H1 (cell line): ENCODE measurements at regions not wholly inside any gene's neighbourhood (a gene's known extent, or its start where the extent isn't known, plus 50 kb on each side); places are given as distances from the start of the nearest gene placed in this dataset.

Source experiments
- CTCF ChIA-PET: fragments of 300-600 bp; sonication (Branson Sonifier 250); formaldehyde crosslinking; loops from one replicate; lab custom pipeline; 2021; ENCODE audit not compliant: partially characterized antibody; lab: Charles Lee
- POLR2A ChIA-PET: fragments of 300-600 bp; sonication (Branson Sonifier 250); formaldehyde crosslinking; loops from one replicate; lab custom pipeline; 2021; ENCODE audit warnings: inconsistent platforms; ENCODE audit not compliant: partially characterized antibody; lab: Charles Lee
- DNase-seq, 2 experiments: peaks; one replicate each; pipeline versions ENCODE4 v3.0.0 to v3.0.0-alpha.2; 2010 to 2022; ENCODE audit warnings: low spot score in 2 of 2, low read depth in 1 of 2, mixed read lengths in 1 of 2
- FAIRE-seq: peaks from 2 replicates; lab custom pipeline; 2011; peaks lifted over from hg19 to GRCh38; lab: Jason Lieb, UNC
- H2AFZ ChIP-seq: 2 replicates; pipeline ENCODE4 v1.8.1; 2012; ENCODE audit warnings: low read length, inconsistent platforms
- H2AK5ac ChIP-seq: 2 replicates; pipeline ENCODE4 v1.6.1; 2013; ENCODE audit warnings: low read depth, low read length
- H2BK120ac ChIP-seq: replicated peaks from 2 replicates; pipeline ENCODE3; 2013; ENCODE audit warnings: low read depth, low read length, inconsistent platforms
- H2BK12ac ChIP-seq: 2 replicates; pipeline ENCODE4 v1.6.1; 2013; ENCODE audit warnings: low read depth, low read length
- H2BK15ac ChIP-seq: 2 replicates; pipeline ENCODE4 v1.6.1; 2013; ENCODE audit warnings: low read length
- H2BK20ac ChIP-seq: 2 replicates; pipeline ENCODE4 v1.6.1; 2013; ENCODE audit warnings: low read length
- H2BK5ac ChIP-seq: 2 replicates; pipeline ENCODE4 v1.6.1; 2013; ENCODE audit warnings: low read depth, low read length
- H3K14ac ChIP-seq: 2 replicates; pipeline ENCODE4 v1.6.1; 2013; ENCODE audit warnings: inconsistent platforms; ENCODE audit not compliant: insufficient read length
- H3K18ac ChIP-seq: 2 replicates; pipeline ENCODE4 v1.6.1; 2013; ENCODE audit warnings: low read length; ENCODE audit errors: extremely low read depth
- H3K23ac ChIP-seq: 2 replicates; pipeline ENCODE4 v1.6.1; 2013; ENCODE audit warnings: inconsistent platforms; ENCODE audit not compliant: insufficient read length
- H3K23me2 ChIP-seq: 2 replicates; pipeline ENCODE4 v1.6.1; 2013; ENCODE audit warnings: low read depth, low read length
- H3K27ac ChIP-seq: 2 replicates; pipeline ENCODE4 v1.6.1; 2011; ENCODE audit warnings: low read depth, low read length, inconsistent platforms
- H3K27me3 ChIP-seq, 4 experiments: replicated peaks in 1 of 4; 1 replicate in 1 of 4; 2 replicates in 3 of 4; pipeline versions ENCODE4 v1.6.1 to v1.8.1; 2011 to 2013; ENCODE audit warnings: low read length in 3 of 4, mild to moderate bottlenecking in 3 of 4, inconsistent platforms in 2 of 4, mixed read lengths in 2 of 4, moderate library complexity in 1 of 4; ENCODE audit not compliant: control insufficient read depth in 3 of 4, insufficient read depth in 3 of 4; ENCODE audit errors: extremely low read depth in 1 of 4
- H3K36me3 ChIP-seq, 4 experiments: 2 replicates each; pipeline versions ENCODE4 v1.6.1 to v1.8.1; 2011 to 2013; ENCODE audit warnings: mild to moderate bottlenecking in 4 of 4, low read length in 3 of 4, moderate library complexity in 2 of 4, control low read depth in 1 of 4, inconsistent platforms in 1 of 4; ENCODE audit not compliant: insufficient read depth in 4 of 4, control insufficient read depth in 2 of 4
- H3K4ac ChIP-seq: replicated peaks from 2 replicates; pipeline ENCODE3; 2013; ENCODE audit warnings: low read length, low read depth, mixed read lengths, inconsistent platforms; ENCODE audit not compliant: insufficient read length
- H3K4me1 ChIP-seq, 4 experiments: replicated peaks in 1 of 4; 1 replicate in 1 of 4; 2 replicates in 3 of 4; pipeline versions ENCODE4 v1.6.1 to v1.8.1; 2011 to 2013; ENCODE audit warnings: low read length in 3 of 4, inconsistent platforms in 2 of 4, mixed read lengths in 1 of 4; ENCODE audit not compliant: insufficient read depth in 4 of 4, control insufficient read depth in 3 of 4
- H3K4me2 ChIP-seq, 2 experiments: 2 replicates each; pipeline versions ENCODE4 v1.6.1 to v1.8.1; 2011 to 2013; ENCODE audit warnings: low read depth in 2 of 2, low read length in 2 of 2, control low read depth in 1 of 2, inconsistent platforms in 1 of 2, mild to moderate bottlenecking in 1 of 2; ENCODE audit not compliant: insufficient read depth in 1 of 2
- H3K4me3 ChIP-seq, 4 experiments: fragments of 200-600, 300-600 bp in 1 of 4; sonication (generic), shearing (Covaris generic), sonication (Bioruptor Twin) in 1 of 4; 2 replicates each; pipeline versions ENCODE4 v1.5.1 to v1.8.1; 2011 to 2016; ENCODE audit warnings: low read length in 4 of 4, low read depth in 3 of 4, control low read depth in 2 of 4, inconsistent platforms in 2 of 4, mild to moderate bottlenecking in 2 of 4, mixed read lengths in 1 of 4, moderate library complexity in 1 of 4; ENCODE audit not compliant: insufficient read depth in 2 of 4; ENCODE audit errors: extremely low read depth in 1 of 4
- H3K56ac ChIP-seq: replicated peaks from 2 replicates; pipeline ENCODE3; 2013; ENCODE audit warnings: low read depth, mild to moderate bottlenecking, mixed read lengths, low read length, inconsistent platforms; ENCODE audit not compliant: insufficient read length
- H3K79me1 ChIP-seq: 2 replicates; pipeline ENCODE4 v1.6.1; 2013; ENCODE audit warnings: low read depth, low read length, control low read depth
- H3K79me2 ChIP-seq, 2 experiments: 2 replicates each; pipeline versions ENCODE4 v1.6.1 to v1.8.1; 2012 to 2013; ENCODE audit warnings: low read length in 2 of 2, mild to moderate bottlenecking in 2 of 2, inconsistent platforms in 1 of 2; ENCODE audit not compliant: insufficient read depth in 2 of 2, control insufficient read depth in 1 of 2
- H3K9ac ChIP-seq, 4 experiments: replicated peaks in 1 of 4; 1 replicate in 1 of 4; 2 replicates in 3 of 4; pipeline versions ENCODE4 v1.6.1 to v1.8.1; 2011 to 2013; ENCODE audit warnings: low read depth in 3 of 4, low read length in 3 of 4, control low read depth in 2 of 4, mild to moderate bottlenecking in 2 of 4, moderate library complexity in 2 of 4, inconsistent platforms in 1 of 4; ENCODE audit errors: extremely low read depth in 1 of 4
- H3K9me3 ChIP-seq, 2 experiments: 2 replicates each; pipeline versions ENCODE4 v1.6.1 to v1.8.1; 2012 to 2013; ENCODE audit warnings: mild to moderate bottlenecking in 2 of 2, moderate library complexity in 2 of 2, control low read depth in 1 of 2, inconsistent platforms in 1 of 2, low read depth in 1 of 2, low read length in 1 of 2, mixed read lengths in 1 of 2; ENCODE audit not compliant: insufficient read depth in 2 of 2
- H4K20me1 ChIP-seq, 2 experiments: replicated peaks in 1 of 2; 2 replicates each; pipeline versions ENCODE3 to v1.8.1; 2011 to 2013; ENCODE audit warnings: inconsistent platforms in 2 of 2, low read length in 2 of 2, mild to moderate bottlenecking in 1 of 2; ENCODE audit not compliant: insufficient read depth in 2 of 2, control insufficient read depth in 1 of 2
- H4K5ac ChIP-seq: 2 replicates; pipeline ENCODE4 v1.6.1; 2013; ENCODE audit warnings: low read length, low read depth, mixed read lengths, inconsistent platforms; ENCODE audit not compliant: insufficient read length
- H4K8ac ChIP-seq: 2 replicates; pipeline ENCODE4 v1.8.0; 2013; ENCODE audit warnings: mild to moderate bottlenecking, moderate library complexity, low read length, inconsistent platforms; ENCODE audit not compliant: insufficient read depth; ENCODE audit errors: extremely low read depth
- H4K91ac ChIP-seq: replicated peaks from 2 replicates; pipeline ENCODE3; 2013; ENCODE audit warnings: low read length, mixed read lengths, inconsistent platforms; ENCODE audit not compliant: insufficient read length
- BCL11A ChIP-seq, 2 experiments: IDR thresholded peaks; one replicate each; pipeline ENCODE4 v1.6.1; 2011; ENCODE audit warnings: low read depth in 2 of 2, low read length in 2 of 2, mild to moderate bottlenecking in 2 of 2
- RNF2 ChIP-seq: fragments of 200-900, 300-1000 bp; sonication (generic); IDR thresholded peaks from 2 replicates; pipeline ENCODE4 v1.7.1; 2016; ENCODE audit warnings: borderline replicate concordance, low read depth, mild to moderate bottlenecking, antibody characterized with exemption, low read length; ENCODE audit not compliant: poor library complexity, severe bottlenecking; ENCODE audit errors: missing control alignments
- WGBS, 2 experiments: shearing (Covaris generic) in 1 of 2; methylation state at CpG; one replicate each; pipeline versions ENCODE4 v1.1.6 to v1.1.7; 2013 to 2015; ENCODE audit warnings: low lambda C conversion rate in 2 of 2, mixed read lengths in 2 of 2, inconsistent platforms in 1 of 2, low coverage in 1 of 2, missing lambda C conversion rate in 1 of 2; ENCODE audit not compliant: insufficient replicate concordance in 2 of 2, insufficient coverage in 1 of 2, insufficient read length in 1 of 2; ENCODE audit errors: extremely low coverage in 1 of 2, missing lambda C conversion rate in 1 of 2; 5-methylcytosine and 5-hydroxymethylcytosine counted together

- peaks cover 0 to 2% of the 10 kb centered on the region in 2 experiments for H4K20me1 ChIP-seq
- FAIRE-seq: no peak
- TF ChIP-seq BCL11A (IDR thresholded peaks at IDR 0.05; ENCODE audit: low read depth in 2 of 2, low read length in 2 of 2) (no peak), RNF2 (no peak)
Observed at GRCh38 chr3:35241236-35241635, 398.1 kb upstream of the ARPP21 start.

More at GRCh38 chr3:35241236-35241635, 398.1 kb upstream of the ARPP21 start:
- Histone ChIP-seq H2BK20ac (no peak overlapping the region), H3K79me1 (no peaks in the 10 kb centered on the region), H3K4me2 (no peak overlapping the region), H3K4me3 (no peak overlapping the region), H3K14ac (no peak overlapping the region), H2BK15ac (no peak overlapping the region), H3K4ac (no peak overlapping the region), H3K18ac (no peak overlapping the region), H4K5ac (no peak overlapping the region), H3K23me2 (no peaks in the 10 kb centered on the region), H3K27ac (no peak overlapping the region), H3K79me2 (no peaks in the 10 kb centered on the region), H3K4me1 (no peaks in the 10 kb centered on the region), H2AFZ (no peak overlapping the region; the same call in 1 of the 2 replicates), H3K9me3 (no peaks in the 10 kb centered on the region), H3K27me3 (no peaks in the 10 kb centered on the region), H2BK12ac (no peak overlapping the region), H3K56ac (no peak overlapping the region), H3K36me3 (no peaks in the 10 kb centered on the region), H2BK5ac (no peak overlapping the region), H2BK120ac (no peak overlapping the region), H2AK5ac (no peak overlapping the region), H3K23ac (no peak overlapping the region), H4K8ac (no peak overlapping the region), H3K9ac (no peak overlapping the region), H4K91ac (no peak overlapping the region)
- CTCF ChIA-PET: no interaction called here
- WGBS, 2 experiments: 89% methylated on average over 2 of the region's 2 CpGs; no CpG with 5 or more reads in 1 of the 2 experiments
- no peak for DNase-seq
- POLR2A ChIA-PET: no interaction called here
